ENCODE measurements at regions not wholly inside any gene's neighbourhood (a gene's known extent, or its start where the extent isn't known, plus 50 kb on each side); places are given as distances from the start of the nearest gene placed in this dataset.

- TF ChIP-seq CTCF (IDR thresholded peaks at IDR 0.05; ENCODE audit: insufficient read depth, low read length) (no peak), POLR2AphosphoS5 (IDR thresholded peaks at IDR 0.05; ENCODE audit: low read depth) (no peak)
Measured at GRCh38 chr4:115219862-115220261, 106.4 kb upstream of the NDST4 start.

All from HL-60 (cell line).